ENCODE measurements at regions not wholly inside any gene's neighbourhood (a gene's known extent, or its start where the extent isn't known, plus 50 kb on each side); places are given as distances from the start of the nearest gene placed in this dataset.

DNA sequence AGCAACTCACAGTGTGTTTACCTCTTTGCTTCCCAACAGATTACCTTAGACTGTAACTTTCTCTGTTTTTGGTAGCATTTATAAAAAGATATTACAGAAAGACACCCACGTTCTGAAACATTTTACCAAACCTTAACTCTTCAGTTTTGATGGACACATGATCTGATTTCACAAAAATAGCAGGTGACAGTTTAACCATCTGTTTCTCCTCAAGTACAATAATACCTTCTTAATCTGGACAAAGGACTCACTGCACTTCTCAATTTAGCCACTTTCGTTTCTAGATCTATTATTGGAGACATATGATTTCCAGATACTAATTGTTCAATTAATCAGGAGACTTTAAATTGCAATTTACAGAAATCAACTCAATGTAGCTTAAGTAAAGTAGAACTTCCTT is 703.8 kb upstream of the KIF2B start:
- TF ChIP-seq, protein P1, sequence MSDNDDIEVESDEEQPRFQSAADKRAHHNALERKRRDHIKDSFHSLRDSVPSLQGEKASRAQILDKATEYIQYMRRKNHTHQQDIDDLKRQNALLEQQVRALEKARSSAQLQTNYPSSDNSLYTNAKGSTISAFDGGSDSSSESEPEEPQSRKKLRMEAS (IDR thresholded peaks at IDR 0.05; ENCODE audit: insufficient read depth, insufficient read length), result no peak
- no peak for TF ChIP-seq POLR2A (IDR thresholded peaks at IDR 0.05; ENCODE audit: low read depth, low read length)
- TF ChIP-seq, protein P2, sequence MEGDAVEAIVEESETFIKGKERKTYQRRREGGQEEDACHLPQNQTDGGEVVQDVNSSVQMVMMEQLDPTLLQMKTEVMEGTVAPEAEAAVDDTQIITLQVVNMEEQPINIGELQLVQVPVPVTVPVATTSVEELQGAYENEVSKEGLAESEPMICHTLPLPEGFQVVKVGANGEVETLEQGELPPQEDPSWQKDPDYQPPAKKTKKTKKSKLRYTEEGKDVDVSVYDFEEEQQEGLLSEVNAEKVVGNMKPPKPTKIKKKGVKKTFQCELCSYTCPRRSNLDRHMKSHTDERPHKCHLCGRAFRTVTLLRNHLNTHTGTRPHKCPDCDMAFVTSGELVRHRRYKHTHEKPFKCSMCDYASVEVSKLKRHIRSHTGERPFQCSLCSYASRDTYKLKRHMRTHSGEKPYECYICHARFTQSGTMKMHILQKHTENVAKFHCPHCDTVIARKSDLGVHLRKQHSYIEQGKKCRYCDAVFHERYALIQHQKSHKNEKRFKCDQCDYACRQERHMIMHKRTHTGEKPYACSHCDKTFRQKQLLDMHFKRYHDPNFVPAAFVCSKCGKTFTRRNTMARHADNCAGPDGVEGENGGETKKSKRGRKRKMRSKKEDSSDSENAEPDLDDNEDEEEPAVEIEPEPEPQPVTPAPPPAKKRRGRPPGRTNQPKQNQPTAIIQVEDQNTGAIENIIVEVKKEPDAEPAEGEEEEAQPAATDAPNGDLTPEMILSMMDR (IDR thresholded peaks at IDR 0.05; ENCODE audit: extremely low read depth in 1 of 2, insufficient read depth in 1 of 2, low read depth in 1 of 2, low read length in 2 of 2), result no peak
- no peak for TF ChIP-seq POLR2AphosphoS5 (IDR thresholded peaks at IDR 0.05; ENCODE audit: insufficient read depth, low read depth, low read length)
- no peak for TF ChIP-seq JUN (IDR thresholded peaks at IDR 0.05; ENCODE audit: borderline replicate concordance, insufficient read depth, insufficient read length, low read depth)
- no peak for TF ChIP-seq EZH2 (IDR thresholded peaks at IDR 0.05; ENCODE audit: borderline replicate concordance, low read depth, low read length, severe bottlenecking)
- no peak for TF ChIP-seq GATA2 (IDR thresholded peaks at IDR 0.05; ENCODE audit: insufficient read depth, insufficient read length, low read depth, low read length)
- no peak for TF ChIP-seq FOS (IDR thresholded peaks at IDR 0.05; ENCODE audit: borderline replicate concordance, insufficient read depth, low read length)
